Right lobe of liver (tissue), 6 donors: ENCODE measurements at regions not wholly inside any gene's neighbourhood (a gene's known extent, or its start where the extent isn't known, plus 50 kb on each side); places are given as distances from the start of the nearest gene placed in this dataset.

Source experiments
- ATAC-seq, 4 donors: fragments of 200-7000 bp; cut with Tn5 transposase; one replicate each; pipeline ENCODE4 v1.9.1; 2020; ENCODE audit warnings: mild to moderate bottlenecking in 4 of 4, moderate library complexity in 4 of 4
- DNase-seq, 3 donors: peaks; one replicate each; pipeline ENCODE4 v3.0.0-alpha.2; 2020
- H3K27ac ChIP-seq, 3 donors: fragments of 200-600 bp; one replicate each; pipeline ENCODE4 v1.8.0; 2022
- H3K27me3 ChIP-seq, 2 donors: fragments of 200-600 bp; one replicate each; pipeline ENCODE4 v1.8.0; 2022
- H3K36me3 ChIP-seq, 4 donors: fragments of 200-600 bp; sonication (generic) in 1 of 4; one replicate each; pipeline versions ENCODE4 v1.5.1 to v1.8.0; 2017 to 2022; ENCODE audit warnings: control low read depth in 1 of 4
- H3K4me1 ChIP-seq, 4 donors: fragments of 200-600 bp; sonication (generic) in 1 of 4; one replicate each; pipeline versions ENCODE4 v1.5.1 to v1.8.0; 2017 to 2022; ENCODE audit warnings: control low read depth in 1 of 4
- H3K4me3 ChIP-seq, 3 donors: fragments of 200-600 bp; one replicate each; pipeline ENCODE4 v1.8.0; 2022
- H3K9me3 ChIP-seq, 4 donors: fragments of 200-600 bp; sonication (generic) in 1 of 4; one replicate each; pipeline versions ENCODE4 v1.5.1 to v1.8.0; 2017 to 2022; ENCODE audit warnings: control low read depth in 1 of 4
- CTCF ChIP-seq, 4 donors: fragments of 200-600 bp in 3 of 4; fragments of 450-650 bp in 1 of 4; IDR thresholded peaks; one replicate each; pipeline versions ENCODE4 v1.5.1 to v1.8.0; 2016 to 2022; ENCODE audit warnings: antibody characterized with exemption in 4 of 4, mild to moderate bottlenecking in 2 of 4
- POLR2A ChIP-seq: fragments of 450-650 bp; IDR thresholded peaks from one replicate; pipeline ENCODE4 v1.6.1; 2017; ENCODE audit warnings: antibody characterized with exemption, mild to moderate bottlenecking
- WGBS: methylation state at CpG from one replicate; pipeline ENCODE4 v1.1.6; 2018; ENCODE audit warnings: low coverage, low lambda C conversion rate; ENCODE audit not compliant: insufficient coverage; ENCODE audit errors: missing lambda C conversion rate; 5-methylcytosine and 5-hydroxymethylcytosine counted together
- intact Hi-C, 2 donors: fragments of 100-400 bp; cut with DNase I; formaldehyde crosslinking; loops; one replicate each; pipeline versions ENCODE4 v1.11.2 to v1.14.1; 2022
- donor health status: DM: no; HTN: yes; CAD: no.
- donor health status: DM: no; HTN: no; CAD: no.
- donor health status: DM: no; HTN: no; CAD: no.
- donor health status: DM: no; HTN: yes; CAD: no.
- donor health status: DM: no; HTN: yes; CAD: no.

GRCh38 chr7:128155100-128155740, 85.9 kb upstream of the LEP start:
- no peaks in the 10 kb centered on the region for H3K27me3 ChIP-seq
- 45% methylated on average over 9 of the region's 12 CpGs for WGBS
- ATAC-seq (no peak), DNase-seq (peak in 1 of 3 donors; percentile 21)
- H3K27ac ChIP-seq: no peak overlapping the region
- no peak for TF ChIP-seq POLR2A
- no peak for TF ChIP-seq CTCF (IDR thresholded peaks at IDR 0.05)
- H3K4me1 ChIP-seq: no peaks in the 10 kb centered on the region
- no peaks in the 10 kb centered on the region for H3K36me3 ChIP-seq
- no peaks in the 10 kb centered on the region for H3K9me3 ChIP-seq
- intact Hi-C loops: no loop called here
- H3K4me3 ChIP-seq: no peak overlapping the region

- Histone ChIP-seq H3K4me1 (no peaks in the 10 kb centered on the region), H3K9me3 (no peaks in the 10 kb centered on the region), H3K36me3 (no peaks in the 10 kb centered on the region), H3K27me3 (no peaks in the 10 kb centered on the region), H3K27ac (no peak overlapping the region), H3K4me3 (no peak overlapping the region)
- no peak for TF ChIP-seq POLR2A
- TF ChIP-seq CTCF (IDR thresholded peaks at IDR 0.05): no peak
- intact Hi-C loops: no loop called here
- ATAC-seq: no peak
- 70% methylated on average over 5 of the region's 7 CpGs for WGBS
- peak in 1 of 3 donors; percentile 21 for DNase-seq
Observed at GRCh38 chr7:128157906-128158305, 83.2 kb upstream of the LEP start.

GRCh38 chr7:128158370-128158769, 82.7 kb upstream of the LEP start:
- Histone ChIP-seq H3K4me3 (no peak overlapping the region), H3K9me3 (no peaks in the 10 kb centered on the region), H3K36me3 (no peaks in the 10 kb centered on the region), H3K27me3 (no peaks in the 10 kb centered on the region), H3K4me1 (no peaks in the 10 kb centered on the region), H3K27ac (no peak overlapping the region)
- TF ChIP-seq CTCF (IDR thresholded peaks at IDR 0.05) (no peak), POLR2A (no peak)
- DNase-seq: peak in 1 of 3 donors; percentile 21
- intact Hi-C loops: no loop called here
- no peak for ATAC-seq
- whole genome bisulfite sequencing: 55% methylated on average over 3 of the region's 3 CpGs

GRCh38 chr7:128160296-128160695, 80.8 kb upstream of the LEP start:
- Histone ChIP-seq H3K27me3 (peaks cover 0 to under 1% of the 10 kb centered on the region in 2 donors), H3K4me1 (no peaks in the 10 kb centered on the region), H3K4me3 (no peak overlapping the region), H3K9me3 (no peaks in the 10 kb centered on the region), H3K36me3 (no peaks in the 10 kb centered on the region), H3K27ac (no peak overlapping the region)
- TF ChIP-seq POLR2A (no peak), CTCF (IDR thresholded peaks at IDR 0.05) (no peak)
- intact Hi-C loops: no loop called here
- no peak for ATAC-seq
- WGBS: 61% methylated on average over 4 of the region's 6 CpGs
- peak in 1 of 3 donors; percentile 3 for DNase-seq
